M059J (cell line): ENCODE measurements at regions not wholly inside any gene's neighbourhood (a gene's known extent, or its start where the extent isn't known, plus 50 kb on each side); places are given as distances from the start of the nearest gene placed in this dataset.
A peak's percentile ranks its signal among the peaks of the same experiment; 100 is the strongest.

Experiments used
- DNase-seq: peaks from one replicate; pipeline ENCODE4 v3.0.0-alpha.2; 2012; ENCODE audit warnings: low read depth

DNA sequence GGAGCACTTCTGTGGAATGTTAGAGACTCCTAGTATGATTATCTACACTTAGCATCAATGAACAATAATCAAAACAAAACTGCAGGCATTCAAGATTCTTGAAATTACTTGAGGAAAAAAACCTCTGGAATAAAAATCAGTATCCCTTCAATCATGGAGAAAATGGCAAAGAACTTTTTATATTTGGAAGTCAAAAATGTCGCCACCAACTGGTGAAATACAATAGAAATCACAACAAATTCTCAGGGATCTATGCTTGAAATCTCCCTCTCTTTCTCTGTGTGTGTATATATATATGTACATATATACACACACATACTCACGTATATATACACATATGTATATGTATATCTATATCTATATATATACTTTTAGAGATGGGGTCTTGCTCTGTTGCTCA, 378.9 kb upstream of the ALCAM start:
- no peak for DNase-seq

DNA sequence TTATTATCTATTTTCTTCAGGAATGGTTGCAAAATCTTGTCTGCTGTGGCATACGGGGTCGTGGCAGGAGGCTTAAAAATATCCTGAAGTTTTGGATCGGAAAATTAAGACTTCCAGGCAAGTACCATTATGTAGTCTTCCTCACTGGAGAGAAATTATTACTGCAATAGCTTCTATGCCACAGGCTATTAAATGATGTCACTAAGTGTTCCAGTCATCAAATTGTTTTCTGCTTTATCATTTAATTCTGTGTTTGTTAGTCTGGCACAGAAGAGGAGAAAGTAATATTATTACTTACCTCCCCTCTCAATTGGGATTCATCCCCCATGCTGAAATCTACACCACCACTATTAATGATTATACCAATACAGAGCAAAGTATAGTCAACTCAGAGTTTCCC, 378.2 kb upstream of the ALCAM start:
- peak; percentile 39 for DNase-seq

DNA sequence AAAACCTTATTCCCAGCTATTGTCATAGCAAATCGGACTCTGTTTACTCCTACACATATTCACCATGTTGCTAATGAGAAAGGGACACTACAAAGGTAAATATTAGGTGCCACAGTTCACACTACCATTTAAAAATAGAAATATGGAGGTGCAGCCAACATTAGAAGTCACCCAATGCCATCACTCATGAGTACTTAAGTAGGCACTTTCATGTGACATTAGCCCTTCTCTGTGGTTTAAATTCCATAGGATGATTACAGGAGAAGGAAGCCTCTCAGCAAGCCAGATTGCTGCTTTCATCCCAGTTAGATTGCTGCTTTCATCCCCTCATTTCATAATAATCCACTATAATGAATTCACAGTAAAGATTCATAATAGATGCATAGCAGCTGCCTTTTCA, 376.8 kb upstream of the ALCAM start:
- no peak for DNase-seq

DNA sequence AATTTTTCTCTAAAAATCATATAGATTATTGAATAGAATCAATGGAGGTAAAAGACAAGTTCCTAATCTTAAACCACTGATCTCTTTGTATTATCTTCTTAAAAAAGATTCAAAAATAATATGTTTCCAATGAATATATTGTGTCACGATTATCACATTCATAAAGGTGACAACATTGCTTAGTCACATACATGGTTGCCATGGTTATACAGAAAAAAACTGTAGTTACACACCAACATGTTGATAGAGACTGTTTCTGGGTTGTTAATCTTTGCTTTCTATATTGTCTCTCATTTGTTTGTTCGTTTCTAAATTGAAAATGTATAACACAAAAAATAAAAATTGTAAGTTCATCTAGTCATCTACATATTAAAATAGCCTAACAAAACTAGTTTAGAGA, 376.0 kb upstream of the ALCAM start:
- peak; percentile 24 for DNase-seq

DNA sequence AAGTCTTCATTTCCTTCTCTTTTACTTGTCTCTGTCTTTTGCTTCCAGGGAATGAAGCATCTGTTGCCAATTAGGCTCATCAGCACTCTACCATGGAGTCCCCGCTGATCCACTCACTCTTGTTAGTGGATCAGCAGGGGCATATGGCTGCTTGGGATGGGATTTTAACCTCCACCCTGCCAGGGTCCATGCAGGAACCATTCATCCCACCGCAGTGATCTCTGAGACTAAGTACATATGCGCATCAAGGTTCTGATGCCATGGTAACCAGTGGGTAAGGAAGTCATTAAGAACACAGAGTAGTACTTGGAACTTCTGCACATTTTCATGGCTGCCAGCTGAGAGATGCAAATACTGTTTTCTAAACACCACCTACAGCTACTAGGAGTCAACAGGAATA, 374.0 kb upstream of the ALCAM start:
- no peak for DNase-seq

DNA sequence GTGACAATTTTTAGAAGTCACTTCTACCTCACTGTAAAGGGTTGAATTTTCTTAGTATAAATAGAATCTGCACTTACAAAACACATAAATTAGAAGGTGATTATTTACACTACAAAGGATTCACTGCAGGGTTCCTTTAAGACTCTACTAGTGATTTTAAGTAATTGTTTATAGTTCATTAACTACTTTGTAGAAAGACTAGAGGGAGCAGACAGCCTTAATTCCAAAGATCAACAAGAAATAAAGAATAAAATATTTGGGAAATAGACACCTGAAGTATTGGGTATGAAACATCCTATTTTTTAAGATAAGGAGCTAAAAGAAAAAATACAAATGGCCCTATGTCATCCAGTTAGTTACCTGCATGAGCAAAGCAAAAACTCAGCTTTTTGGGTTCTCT, 360.5 kb upstream of the ALCAM start:
- DNase-seq: no peak

DNA sequence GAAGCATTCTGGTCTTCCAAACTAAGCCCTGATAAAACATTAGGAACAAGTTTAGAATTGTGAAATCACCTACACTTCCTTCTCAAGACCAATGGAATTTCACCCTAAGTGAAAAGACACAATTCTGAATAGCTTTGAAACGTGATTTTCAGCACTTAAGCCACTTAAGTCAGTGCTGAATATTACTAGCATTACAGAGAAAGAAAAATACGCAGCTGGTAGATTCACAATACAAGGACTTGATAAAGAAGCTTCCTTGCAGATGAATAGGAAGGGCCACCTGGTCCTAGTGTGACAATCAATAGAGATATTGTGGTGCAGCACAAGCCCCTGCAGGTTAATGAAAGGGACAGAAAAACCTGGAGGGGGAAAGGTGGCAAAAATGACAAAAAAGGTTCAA, 353.1 kb upstream of the ALCAM start:
- DNase-seq: no peak

DNA sequence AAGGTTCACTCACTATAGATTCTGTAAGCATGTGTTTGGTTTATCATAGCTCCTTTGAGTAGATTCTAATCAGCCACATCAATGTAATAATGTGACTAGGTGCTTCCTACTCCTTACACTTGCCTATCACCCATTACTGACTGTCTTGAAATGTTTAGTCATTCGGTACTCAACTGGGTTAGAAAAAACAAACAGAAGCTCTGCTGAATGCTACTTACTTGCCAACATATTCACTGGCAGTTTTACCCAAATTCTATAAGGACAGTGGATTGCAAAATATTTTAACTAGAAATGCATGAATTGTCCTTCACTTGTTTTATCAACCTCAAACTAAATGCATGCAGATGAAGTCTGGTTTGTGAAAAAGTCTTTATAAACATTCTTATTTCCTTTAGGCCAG, 352.1 kb upstream of the ALCAM start:
- DNase-seq: peak; percentile 17

DNA sequence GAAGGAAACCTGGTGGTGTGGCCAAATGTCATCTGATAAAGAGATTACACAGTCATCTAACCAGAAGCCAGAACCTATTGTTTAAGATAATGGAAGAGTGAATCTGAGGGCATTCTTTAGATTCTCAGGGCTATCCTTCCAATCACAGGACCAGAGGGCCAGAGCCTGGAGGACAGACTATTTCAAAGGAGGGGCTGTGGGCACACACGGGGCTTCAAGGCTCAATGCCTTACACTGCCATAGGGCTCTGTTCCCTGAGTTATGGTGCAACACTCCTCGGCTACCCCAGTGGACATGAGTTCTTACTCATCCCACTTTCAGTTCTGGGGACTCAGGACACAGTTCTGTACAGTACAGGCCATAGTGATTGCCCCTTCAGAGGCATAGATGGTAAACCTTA, 343.9 kb upstream of the ALCAM start:
- no peak for DNase-seq

DNA sequence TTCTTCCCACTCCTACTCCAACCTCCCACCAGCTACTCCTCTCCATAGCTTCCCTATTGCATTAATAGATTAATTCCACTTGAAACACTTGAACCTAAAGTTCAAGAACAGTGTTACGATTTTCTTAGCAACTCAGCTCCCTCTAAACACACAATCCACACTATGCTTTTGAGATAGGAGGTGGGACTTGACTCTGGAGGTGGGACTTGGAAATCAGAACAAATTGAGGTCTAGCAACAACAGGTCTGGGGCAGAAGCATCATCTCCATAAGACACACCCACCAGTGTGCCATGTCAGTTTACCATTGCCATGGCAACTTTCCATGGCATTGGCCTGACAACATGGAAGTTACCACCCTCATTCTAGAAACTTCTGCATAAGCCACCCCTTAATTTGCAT, 336.5 kb upstream of the ALCAM start:
- no peak for DNase-seq

DNA sequence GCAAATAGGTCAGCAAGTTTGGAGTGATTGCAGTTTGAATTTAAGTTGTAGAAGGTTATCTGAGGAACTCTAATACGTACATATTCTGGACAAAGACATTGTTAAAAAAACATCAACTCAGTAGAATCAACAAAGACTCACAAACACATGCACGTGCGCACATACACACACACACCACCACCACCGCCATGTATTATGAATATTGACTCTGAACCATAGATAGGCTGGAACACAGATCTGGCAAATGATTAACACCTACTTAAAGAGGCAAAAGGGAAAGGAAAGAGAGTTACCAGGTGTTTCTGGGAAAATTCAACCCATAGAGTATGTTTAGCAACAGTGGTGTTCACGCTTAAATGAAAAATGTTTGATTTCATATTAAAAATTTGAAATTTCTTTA, 334.2 kb upstream of the ALCAM start:
- no peak for DNase-seq

DNA sequence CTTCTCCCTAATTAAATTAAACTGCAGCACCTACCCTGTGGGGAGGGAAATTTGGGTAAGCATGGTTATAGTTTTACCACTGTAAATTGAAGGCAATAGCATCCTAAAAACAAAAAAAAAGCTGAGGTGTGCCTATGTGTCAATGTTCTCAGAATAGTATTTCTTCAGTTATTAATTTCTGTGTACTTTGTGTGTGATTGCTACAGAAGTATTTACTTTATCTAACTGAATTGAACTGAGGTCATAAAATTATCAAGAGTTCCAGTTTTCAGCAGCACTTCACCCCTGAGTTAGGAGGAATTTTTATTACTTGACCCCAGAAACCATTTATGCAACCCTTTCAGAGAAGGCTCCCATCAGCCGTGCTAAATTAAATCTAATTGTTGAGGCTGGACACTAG, 333.6 kb upstream of the ALCAM start:
- no peak for DNase-seq

DNA sequence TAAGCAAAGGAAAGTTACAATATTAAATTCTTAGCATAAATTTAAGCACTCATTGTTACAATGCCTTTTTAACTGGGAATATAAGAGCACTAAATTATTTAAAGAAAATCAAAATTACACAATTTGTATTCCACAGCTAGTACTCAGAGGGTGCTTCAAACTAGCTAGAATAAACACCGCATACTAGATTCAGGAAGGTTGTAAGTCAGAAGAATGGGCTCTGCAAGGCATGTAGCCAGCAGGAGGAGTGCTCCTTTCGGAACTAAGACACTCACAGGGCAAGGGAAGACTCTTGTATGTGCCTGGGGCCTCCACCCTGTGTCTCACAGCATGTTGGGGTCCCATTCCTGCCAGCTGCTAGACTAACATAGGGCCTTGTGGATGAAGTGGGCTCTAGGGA, 327.7 kb upstream of the ALCAM start:
- no peak for DNase-seq

DNA sequence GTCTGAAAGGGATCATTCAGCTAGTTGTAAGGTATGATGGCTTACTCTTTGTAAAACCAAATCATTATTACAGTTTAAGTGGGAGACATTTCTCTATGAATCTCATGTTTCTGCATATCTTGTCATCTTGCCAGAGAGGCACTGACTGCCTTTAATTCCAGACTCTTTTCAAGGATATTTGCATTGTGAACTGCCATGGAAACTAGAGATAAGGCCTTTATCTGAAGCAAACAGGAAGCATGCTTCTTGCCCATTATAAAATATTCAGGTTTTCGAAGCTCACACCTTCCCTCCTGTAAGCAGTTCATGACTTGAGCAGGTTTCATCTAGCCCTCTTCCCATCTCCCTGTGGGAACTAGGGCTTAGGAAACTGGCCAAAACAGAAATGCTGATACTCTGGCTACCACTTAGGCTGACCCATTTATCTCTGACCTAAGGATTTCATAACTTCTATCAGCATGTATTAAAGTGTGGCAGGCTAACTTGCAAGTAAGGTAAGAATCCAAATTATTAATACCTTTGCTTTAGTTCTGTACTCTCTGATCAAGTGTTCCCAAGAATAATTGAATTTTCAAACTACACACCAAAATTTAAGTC, 326.6 kb upstream of the ALCAM start:
- peak; percentile 26 for DNase-seq

DNA sequence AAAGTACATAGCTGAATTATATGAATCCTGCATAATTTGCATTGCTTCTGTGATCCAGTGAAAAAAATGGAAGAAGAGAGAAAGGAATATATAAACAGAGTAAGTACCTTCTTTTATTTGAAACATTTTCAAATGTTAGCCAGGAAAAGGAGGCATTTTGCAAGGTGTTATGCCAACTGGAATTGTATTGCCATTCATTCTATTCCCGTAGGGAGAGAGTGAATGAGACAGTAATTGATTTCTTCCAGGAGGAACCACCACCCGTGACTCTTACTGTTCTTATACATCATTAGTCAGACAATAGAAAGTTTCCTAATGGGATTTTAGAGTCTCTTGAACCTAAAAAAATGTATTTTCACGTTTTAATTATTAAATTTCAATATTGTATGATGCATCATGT, 324.1 kb upstream of the ALCAM start:
- DNase-seq: no peak

DNA sequence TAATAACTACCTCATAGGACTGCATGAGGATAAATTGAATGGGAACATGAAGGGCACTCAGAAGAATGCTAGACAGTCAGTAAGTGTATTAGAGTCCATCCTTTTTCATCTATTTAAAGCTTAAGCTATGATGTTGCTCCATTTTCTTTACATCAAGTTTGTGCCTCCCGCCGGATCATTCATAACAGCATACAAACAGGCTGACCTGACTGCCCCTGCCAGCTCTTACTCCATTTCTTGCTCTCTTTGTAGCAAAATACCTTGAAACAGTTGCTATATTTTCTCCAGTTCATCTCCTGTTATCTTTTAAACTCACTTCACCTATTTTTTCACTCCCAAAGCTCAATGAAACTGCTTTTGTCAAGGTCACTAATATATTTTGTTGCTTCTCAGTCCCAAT, 315.6 kb upstream of the ALCAM start:
- DNase-seq: no peak

DNA sequence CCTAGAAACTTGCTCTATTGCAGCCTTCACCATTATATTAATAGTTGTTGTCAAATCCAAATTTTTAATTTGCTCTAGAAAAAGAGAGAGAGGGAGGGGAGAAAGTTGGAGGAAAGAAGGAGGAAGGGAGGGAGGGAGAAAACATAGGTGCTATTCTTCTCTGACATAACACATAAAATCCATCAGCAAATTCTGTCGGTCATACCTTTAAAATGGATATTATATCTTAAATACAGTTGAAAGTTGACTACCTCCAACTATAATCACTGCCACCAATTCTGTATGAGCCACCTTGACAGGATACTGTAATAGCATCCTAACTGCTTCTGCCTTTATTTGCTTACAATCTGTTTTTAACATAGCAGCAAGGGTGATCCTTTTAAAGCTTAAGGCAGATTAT, 314.7 kb upstream of the ALCAM start:
- no peak for DNase-seq

DNA sequence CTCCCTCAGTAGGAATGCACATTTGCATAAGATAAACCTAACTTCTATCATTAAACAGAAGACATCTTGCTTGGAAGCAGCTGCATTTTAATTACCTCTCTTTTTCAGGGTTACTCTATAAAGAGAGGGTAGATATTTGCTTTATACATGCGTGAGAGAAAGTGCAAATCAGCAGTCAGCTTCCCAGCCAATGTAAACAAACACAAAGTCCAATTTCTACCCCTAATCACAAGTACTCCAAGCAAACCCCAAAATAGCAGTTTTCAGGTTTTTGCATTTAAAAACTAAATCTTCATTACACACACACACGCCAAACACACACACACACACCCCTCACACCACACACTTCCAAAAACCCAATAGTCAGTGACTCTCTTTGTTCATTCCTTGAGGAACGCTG, 303.9 kb upstream of the ALCAM start:
- DNase-seq: peak; percentile 10

DNA sequence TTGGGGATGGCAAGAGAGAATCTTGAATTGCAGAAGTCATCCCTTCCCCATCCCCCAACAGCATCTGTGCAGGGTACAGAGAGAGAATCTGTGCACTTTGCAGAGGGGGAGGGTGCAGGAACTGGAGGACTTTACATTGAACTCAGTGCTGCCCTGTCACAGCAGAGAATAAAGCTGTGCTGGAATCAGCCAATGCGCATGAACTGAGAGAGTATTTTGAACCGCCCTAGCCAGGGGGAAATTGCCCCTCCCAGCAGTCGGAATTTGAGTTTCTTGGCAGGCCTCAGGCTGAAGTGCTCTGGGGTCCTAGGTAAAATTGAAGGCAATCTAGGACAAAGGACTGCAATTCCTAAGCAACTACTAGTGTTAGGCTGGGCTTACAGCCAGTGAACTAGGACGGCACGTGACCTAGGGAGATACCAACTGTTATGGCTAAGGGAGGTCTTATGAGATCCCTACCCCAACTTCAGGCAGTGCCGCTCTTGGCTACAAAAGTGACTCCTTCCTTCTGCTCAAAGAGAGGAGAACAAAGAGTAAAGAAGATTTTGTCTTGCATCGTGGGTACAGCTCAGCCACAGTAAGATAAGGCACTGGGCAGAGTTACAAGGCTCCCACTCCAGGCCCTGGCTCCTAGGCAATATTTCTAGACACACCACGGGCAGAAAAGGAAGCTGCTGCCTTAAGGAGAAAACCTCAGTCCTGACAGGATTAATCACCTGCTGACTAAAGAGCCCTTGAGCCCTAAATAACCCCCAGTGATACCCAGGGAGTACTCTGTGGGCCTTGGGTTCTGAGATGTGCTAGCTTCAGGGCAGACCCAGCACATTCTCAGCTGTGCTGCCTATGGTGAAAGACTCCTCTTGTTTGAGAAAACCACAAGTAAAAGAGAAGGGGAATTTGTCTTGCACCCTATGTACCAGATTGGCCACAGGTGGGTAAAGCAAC, 300.5 kb upstream of the ALCAM start:
- DNase-seq: peak; percentile 47

DNA sequence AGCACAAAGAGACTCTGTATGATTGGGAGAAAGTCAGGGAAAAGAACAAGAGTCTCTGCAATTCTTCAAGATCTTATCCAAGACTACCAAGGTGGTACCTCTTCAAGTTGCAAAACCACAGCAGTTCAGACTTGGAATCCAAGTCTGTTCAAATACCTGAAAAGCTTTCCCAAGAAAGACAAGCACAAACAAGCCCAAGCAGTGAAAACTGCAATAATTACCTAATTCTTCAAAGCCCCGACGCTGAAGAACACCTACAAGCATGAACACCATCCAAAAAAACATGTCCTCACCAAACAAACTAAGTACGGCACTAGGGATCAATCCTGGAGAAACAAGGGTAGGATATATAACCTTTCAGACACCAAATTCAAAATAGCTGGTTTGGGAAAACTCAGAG, 299.3 kb upstream of the ALCAM start:
- no peak for DNase-seq

DNA sequence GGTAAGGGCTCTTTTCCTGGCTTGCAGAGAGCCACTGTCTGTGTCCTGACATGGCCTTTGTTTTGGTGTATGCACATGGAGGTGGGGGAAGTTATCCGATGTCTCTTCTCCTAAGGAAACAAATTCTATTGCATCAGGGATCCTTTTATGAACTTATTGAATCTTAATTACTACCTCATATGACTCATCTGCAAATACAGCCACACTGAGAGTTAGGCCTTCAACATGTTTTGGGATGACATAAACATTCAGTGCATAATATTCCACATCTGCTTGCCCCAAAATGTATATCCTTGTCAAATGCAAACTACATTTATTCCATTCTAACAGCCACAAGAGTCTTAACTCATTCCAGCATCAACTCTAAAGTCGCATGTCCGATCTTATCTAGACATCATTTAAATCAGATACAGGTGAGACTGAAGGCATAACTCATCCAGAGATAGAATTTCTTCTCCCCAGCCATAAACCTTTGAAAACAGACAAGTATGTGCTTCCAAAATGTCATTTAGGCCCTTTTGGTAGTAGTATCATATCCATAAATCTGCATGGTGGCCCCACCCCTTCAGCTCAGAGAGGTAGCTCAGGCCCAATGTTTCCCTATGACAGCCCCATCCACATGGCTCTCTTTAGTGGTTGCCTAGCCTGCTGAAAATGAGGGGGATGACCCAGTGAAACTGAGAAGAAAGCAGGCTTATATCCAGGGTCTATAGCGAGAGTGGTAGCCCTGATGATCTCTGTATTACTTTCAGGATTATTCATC, 289.5 kb upstream of the ALCAM start:
- DNase-seq: no peak

DNA sequence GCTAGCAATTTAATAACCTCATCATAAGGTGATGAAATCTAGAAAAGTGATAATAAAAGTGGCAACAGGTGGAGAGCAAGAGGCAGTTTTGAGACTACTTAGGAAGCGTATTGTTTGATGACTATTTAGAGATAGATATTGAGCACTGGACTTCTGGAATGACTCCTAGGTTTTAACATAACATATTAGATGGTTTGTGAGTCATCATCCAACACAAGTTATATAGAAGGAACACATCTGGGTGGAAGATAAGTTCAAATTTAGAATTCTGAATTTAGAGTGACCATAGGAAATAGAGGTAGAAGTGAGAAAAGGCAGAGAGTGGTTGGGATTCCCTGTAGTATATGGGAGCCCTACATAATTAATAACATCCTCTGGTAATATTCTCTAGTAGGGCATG, 282.8 kb upstream of the ALCAM start:
- DNase-seq: no peak

DNA sequence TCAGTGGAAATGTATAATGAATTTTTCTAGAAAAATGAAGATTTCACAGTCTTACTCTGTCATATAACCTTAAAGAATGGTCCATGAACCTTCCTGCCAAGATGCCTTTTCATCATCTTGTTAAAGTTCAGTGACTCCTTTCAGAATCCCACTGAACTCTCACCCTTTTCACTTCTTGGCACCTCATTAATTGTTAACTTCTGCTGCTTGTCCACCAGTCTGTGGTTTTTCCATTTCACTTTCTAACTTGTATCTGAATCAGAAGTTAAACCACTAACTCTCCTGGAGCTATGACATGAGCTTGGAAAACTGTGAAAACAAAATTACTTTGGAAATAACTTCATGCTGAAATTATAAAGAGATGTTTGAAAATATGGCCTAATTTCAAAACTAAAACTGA, 281.2 kb upstream of the ALCAM start:
- DNase-seq: no peak
